Activated naive CD8-positive, alpha-beta T cell treated with anti-CD3 and anti-CD28 coated beads for 36 hours (primary cell): ENCODE measurements at regions not wholly inside any gene's neighbourhood (a gene's known extent, or its start where the extent isn't known, plus 50 kb on each side); places are given as distances from the start of the nearest gene placed in this dataset.

ENCODE experiments used
- DNase-seq: peaks from one replicate; pipeline ENCODE4 v3.0.0; 2021
- H3K27ac Mint-ChIP-seq: one replicate; pipeline ENCODE4 v1.8.0; 2022; ENCODE audit warnings: mild to moderate bottlenecking, moderate library complexity, mixed read lengths
- H3K27me3 Mint-ChIP-seq: one replicate; pipeline ENCODE4 v1.8.0; 2022; ENCODE audit warnings: mild to moderate bottlenecking, mixed read lengths
- H3K36me3 Mint-ChIP-seq: one replicate; pipeline ENCODE4 v1.8.0; 2021; ENCODE audit warnings: mild to moderate bottlenecking, mixed read lengths
- H3K4me1 Mint-ChIP-seq: one replicate; pipeline ENCODE4 v1.8.0; 2021; ENCODE audit warnings: mixed read lengths
- H3K4me3 Mint-ChIP-seq: one replicate; pipeline ENCODE4 v1.8.0; 2022; ENCODE audit warnings: mild to moderate bottlenecking, moderate library complexity, mixed read lengths
- H3K9me3 Mint-ChIP-seq: one replicate; pipeline ENCODE4 v1.8.0; 2022; ENCODE audit warnings: mixed read lengths

GRCh38 chr2:18136881-18137475, 258.5 kb downstream of the KCNS3 start:
- Mint-ChIP-seq H3K27me3 (no peaks in the 10 kb centered on the region), H3K27ac (no peak overlapping the region), H3K4me1 (peaks cover 5% of the 10 kb centered on the region), H3K9me3 (peaks cover 4% of the 10 kb centered on the region), H3K4me3 (no peak overlapping the region), H3K36me3 (no peaks in the 10 kb centered on the region)
- no peak for DNase-seq

DNA sequence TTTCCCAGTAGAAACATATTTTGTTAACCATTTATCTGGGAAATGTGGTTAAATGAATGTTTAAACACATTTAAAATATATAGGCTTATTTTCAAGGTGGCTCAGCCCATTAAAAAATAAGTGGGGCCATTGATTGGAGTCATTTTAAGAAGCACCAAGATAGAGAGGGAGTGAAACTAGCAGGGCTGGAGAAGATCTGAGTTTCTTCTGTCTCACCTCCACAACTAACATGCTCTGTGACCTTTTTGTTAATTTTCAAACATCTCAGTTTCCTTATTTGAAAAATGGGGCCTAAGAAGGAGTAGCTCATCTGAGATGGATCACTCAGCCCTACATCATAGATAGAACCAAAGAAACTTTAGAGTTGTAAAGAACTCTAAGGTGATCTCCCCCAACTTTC, 254.8 kb downstream of the KCNS3 start:
- Mint-ChIP-seq H3K9me3 (no peaks in the 10 kb centered on the region), H3K36me3 (no peaks in the 10 kb centered on the region), H3K27ac (no peak overlapping the region), H3K4me1 (peaks cover 5% of the 10 kb centered on the region), H3K4me3 (no peak overlapping the region), H3K27me3 (no peaks in the 10 kb centered on the region)
- DNase-seq: no peak

DNA sequence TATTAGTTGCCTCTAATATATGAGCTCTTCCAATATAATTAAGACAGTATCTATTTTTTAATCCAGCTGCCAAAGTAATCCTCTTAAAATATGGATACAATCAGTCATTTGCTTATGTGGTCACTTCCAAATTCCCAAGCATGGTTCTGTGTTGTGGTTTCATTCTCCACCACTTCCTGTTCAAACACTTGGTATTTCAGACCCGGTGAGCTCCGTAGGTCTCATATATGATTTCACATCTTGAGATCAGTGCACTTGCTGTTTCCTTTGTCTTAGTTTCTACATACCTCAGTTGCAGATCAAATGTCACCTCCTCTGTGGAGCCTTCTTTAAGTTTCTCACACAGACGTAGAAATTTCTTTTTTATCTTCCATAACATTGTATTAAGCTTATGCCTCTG, 254.2 kb downstream of the KCNS3 start:
- Mint-ChIP-seq H3K4me1 (peaks cover 5% of the 10 kb centered on the region), H3K27ac (no peak overlapping the region), H3K4me3 (no peak overlapping the region), H3K36me3 (no peaks in the 10 kb centered on the region), H3K9me3 (no peaks in the 10 kb centered on the region), H3K27me3 (no peaks in the 10 kb centered on the region)
- no peak for DNase-seq

GRCh38 chr2:18131761-18132160, 253.3 kb downstream of the KCNS3 start:
- Mint-ChIP-seq H3K4me1 (peaks cover 5% of the 10 kb centered on the region), H3K9me3 (no peaks in the 10 kb centered on the region), H3K27me3 (no peaks in the 10 kb centered on the region), H3K27ac (no peak overlapping the region), H3K36me3 (no peaks in the 10 kb centered on the region), H3K4me3 (no peak overlapping the region)
- DNase-seq: no peak

DNA sequence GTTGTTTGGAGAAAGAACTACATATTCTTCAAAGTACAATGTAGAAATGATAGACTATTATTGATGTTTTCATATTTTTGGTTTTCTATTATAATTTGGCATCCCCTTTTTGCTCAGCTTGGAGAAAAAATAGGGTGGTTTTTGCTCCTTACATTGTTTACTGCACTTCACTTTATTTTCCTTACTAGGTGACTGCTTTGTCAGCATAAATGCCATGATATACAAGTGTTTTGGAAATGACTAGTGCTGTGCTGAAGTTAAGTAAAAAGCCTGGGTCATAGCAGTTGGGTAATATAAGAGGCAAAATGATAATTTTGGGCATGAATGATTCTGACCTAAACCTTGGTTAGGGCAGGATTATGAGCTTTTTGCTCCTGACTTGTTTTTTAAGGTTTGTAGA, 250.9 kb downstream of the KCNS3 start:
- H3K27me3 Mint-ChIP-seq: peaks cover 4% of the 10 kb centered on the region
- H3K4me3 Mint-ChIP-seq: no peak overlapping the region
- no peak overlapping the region for H3K27ac Mint-ChIP-seq
- no peak for DNase-seq
- H3K4me1 Mint-ChIP-seq: peaks cover 5% of the 10 kb centered on the region
- no peaks in the 10 kb centered on the region for H3K36me3 Mint-ChIP-seq
- H3K9me3 Mint-ChIP-seq: no peaks in the 10 kb centered on the region

- Mint-ChIP-seq H3K9me3 (no peaks in the 10 kb centered on the region), H3K36me3 (no peaks in the 10 kb centered on the region), H3K27ac (no peak overlapping the region), H3K4me1 (no peaks in the 10 kb centered on the region), H3K4me3 (no peak overlapping the region), H3K27me3 (peaks cover 9% of the 10 kb centered on the region)
- no peak for DNase-seq
These were observed 246.8 kb downstream of the KCNS3 start for GRCh38 chr2:18125303-18125702.

GRCh38 chr2:18124116-18124835, 245.8 kb downstream of the KCNS3 start:
- Mint-ChIP-seq H3K9me3 (no peaks in the 10 kb centered on the region), H3K27me3 (peaks cover 9% of the 10 kb centered on the region), H3K27ac (no peak overlapping the region), H3K4me3 (no peak overlapping the region), H3K36me3 (no peaks in the 10 kb centered on the region), H3K4me1 (no peaks in the 10 kb centered on the region)
- no peak for DNase-seq

DNA sequence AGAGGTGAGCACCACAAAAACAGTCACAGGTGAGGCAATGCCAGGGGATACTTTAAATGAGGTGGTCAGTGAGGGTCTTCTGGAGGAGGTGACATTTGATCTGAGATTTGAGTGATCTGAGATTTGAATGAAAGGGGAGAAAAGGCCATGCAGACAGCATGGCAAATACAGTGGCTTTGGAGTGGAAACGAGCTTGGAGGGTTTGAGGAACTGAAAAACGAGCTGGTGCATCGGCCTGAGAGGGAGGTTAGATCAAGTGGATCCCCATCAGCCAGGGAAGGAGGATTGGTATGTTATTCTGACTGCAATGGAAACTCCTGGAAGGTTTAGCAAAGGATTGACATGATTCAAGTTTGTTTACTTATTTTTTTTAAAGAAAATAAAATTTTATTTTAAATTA, 245.1 kb downstream of the KCNS3 start:
- no peaks in the 10 kb centered on the region for H3K9me3 Mint-ChIP-seq
- DNase-seq: no peak
- H3K4me1 Mint-ChIP-seq: no peaks in the 10 kb centered on the region
- H3K27me3 Mint-ChIP-seq: peaks cover 9% of the 10 kb centered on the region
- no peak overlapping the region for H3K27ac Mint-ChIP-seq
- no peaks in the 10 kb centered on the region for H3K36me3 Mint-ChIP-seq
- H3K4me3 Mint-ChIP-seq: no peak overlapping the region

DNA sequence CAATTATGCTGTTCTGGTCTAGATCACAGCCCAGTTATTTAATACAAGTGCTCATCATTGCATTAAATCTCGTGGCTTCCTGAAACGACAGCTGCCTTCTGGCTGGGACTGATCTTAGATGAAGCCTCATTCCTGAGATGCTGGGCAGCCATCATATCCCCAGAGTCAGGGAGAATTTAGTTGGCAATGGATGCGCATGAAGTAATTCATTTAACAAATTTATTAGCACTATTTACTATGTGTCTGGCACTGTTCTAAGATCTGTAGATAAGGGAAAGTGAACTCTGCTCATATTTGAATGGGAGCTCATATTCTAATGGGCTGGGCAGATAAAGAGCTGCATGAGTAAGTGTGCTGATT, 244.7 kb downstream of the KCNS3 start:
- Mint-ChIP-seq H3K36me3 (no peaks in the 10 kb centered on the region), H3K27ac (no peak overlapping the region), H3K4me3 (no peak overlapping the region), H3K4me1 (no peaks in the 10 kb centered on the region), H3K9me3 (no peaks in the 10 kb centered on the region), H3K27me3 (peaks cover 9% of the 10 kb centered on the region)
- DNase-seq: no peak

GRCh38 chr2:18122544-18123210, 244.2 kb downstream of the KCNS3 start:
- Mint-ChIP-seq H3K27ac (no peak overlapping the region), H3K36me3 (no peaks in the 10 kb centered on the region), H3K4me3 (no peak overlapping the region), H3K9me3 (no peaks in the 10 kb centered on the region), H3K4me1 (no peaks in the 10 kb centered on the region), H3K27me3 (peaks cover 9% of the 10 kb centered on the region)
- DNase-seq: no peak

DNA sequence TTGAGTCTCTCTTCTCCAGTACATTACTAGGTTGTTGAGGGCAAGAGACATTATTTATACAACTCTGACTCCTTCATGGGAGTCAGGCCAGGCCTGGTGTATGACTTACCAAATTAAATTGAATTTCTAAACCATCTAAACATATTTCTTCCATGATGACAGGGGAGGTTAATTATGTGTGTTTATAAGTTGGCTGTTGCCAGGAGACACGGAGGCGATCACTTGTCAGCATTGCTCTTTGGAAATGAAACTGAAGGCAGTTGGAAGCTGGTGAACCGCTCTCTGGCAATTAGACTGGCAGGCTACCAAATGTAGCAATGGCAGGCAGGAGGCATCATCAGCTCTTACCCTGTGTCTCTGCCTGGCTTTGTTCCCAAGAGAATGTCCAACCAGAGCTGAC, 241.4 kb downstream of the KCNS3 start:
- H3K4me3 Mint-ChIP-seq: no peak overlapping the region
- no peak for DNase-seq
- no peaks in the 10 kb centered on the region for H3K9me3 Mint-ChIP-seq
- H3K27me3 Mint-ChIP-seq: peaks cover 4% of the 10 kb centered on the region
- no peaks in the 10 kb centered on the region for H3K36me3 Mint-ChIP-seq
- H3K27ac Mint-ChIP-seq: no peak overlapping the region
- H3K4me1 Mint-ChIP-seq: no peaks in the 10 kb centered on the region

DNA sequence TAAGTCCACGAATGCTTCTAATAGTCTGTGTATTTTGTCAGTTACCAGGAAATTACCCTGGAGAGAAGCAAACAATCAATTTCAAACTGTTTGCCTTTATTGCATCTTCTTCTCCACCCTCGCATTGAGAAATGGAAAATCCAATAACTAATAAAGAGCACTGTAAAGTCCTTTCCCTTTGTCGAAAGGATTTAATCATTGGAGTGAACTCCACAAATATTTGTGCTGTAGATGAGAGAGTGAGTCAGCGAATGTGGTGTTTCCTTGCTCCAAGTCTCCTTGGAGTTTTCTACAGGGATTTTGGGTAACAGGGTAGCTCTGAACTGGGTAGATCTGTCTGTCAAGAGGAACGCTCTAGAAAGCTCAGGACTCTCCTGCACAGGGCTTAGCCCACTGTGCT, 240.2 kb downstream of the KCNS3 start:
- H3K36me3 Mint-ChIP-seq: no peaks in the 10 kb centered on the region
- DNase-seq: no peak
- no peak overlapping the region for H3K4me3 Mint-ChIP-seq
- H3K27ac Mint-ChIP-seq: no peak overlapping the region
- peaks cover 4% of the 10 kb centered on the region for H3K27me3 Mint-ChIP-seq
- H3K4me1 Mint-ChIP-seq: no peaks in the 10 kb centered on the region
- H3K9me3 Mint-ChIP-seq: no peaks in the 10 kb centered on the region

DNA sequence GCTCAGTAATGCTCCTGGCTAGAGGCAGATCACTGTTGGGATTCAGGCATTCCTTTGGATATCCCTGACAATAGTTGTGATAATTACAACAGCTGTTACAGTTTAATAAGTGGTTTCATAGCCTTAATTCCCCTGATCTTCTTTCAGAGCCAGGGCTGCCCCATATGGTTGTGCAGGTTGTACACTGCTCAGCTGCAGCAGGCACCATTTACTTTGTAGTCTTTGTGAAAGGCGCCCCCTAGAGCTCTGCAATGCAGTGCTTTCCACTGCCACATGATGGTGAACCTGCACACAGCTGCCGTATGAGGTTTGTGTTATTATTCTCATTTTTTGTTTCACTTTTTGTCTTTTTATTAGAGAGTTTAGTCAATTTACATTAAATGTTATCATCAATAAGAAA, 239.1 kb downstream of the KCNS3 start:
- Mint-ChIP-seq H3K4me1 (no peaks in the 10 kb centered on the region), H3K27me3 (no peaks in the 10 kb centered on the region), H3K27ac (no peak overlapping the region), H3K9me3 (no peaks in the 10 kb centered on the region), H3K36me3 (no peaks in the 10 kb centered on the region), H3K4me3 (no peak overlapping the region)
- no peak for DNase-seq

- Mint-ChIP-seq H3K27ac (no peak overlapping the region), H3K4me3 (no peak overlapping the region), H3K9me3 (no peaks in the 10 kb centered on the region), H3K36me3 (no peaks in the 10 kb centered on the region), H3K27me3 (peaks cover 9% of the 10 kb centered on the region), H3K4me1 (no peaks in the 10 kb centered on the region)
- no peak for DNase-seq
These were observed 231.8 kb downstream of the KCNS3 start for GRCh38 chr2:18110222-18110621.

DNA sequence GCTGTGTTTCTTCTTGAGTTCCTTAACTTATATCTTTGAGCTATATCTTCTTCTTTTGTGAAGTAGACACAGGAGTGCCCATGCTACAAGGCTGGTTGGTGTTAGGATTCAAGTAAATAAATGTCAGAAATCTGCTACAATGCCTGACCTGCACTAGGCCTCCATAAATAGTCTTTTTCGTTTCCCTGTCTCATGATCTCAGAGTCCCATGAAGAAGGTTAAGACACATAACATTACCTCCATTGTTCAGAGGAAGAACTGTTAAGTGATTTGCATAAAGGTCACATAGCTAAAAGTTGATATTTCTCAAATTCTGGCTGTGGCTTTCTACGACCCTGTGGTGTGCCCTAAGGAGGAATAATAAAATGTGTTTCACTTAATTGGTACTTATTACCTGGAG, 228.4 kb downstream of the KCNS3 start:
- no peak for DNase-seq
- Mint-ChIP-seq H3K36me3 (no peaks in the 10 kb centered on the region), H3K4me1 (no peaks in the 10 kb centered on the region), H3K27ac (no peak overlapping the region), H3K4me3 (no peak overlapping the region), H3K27me3 (peaks cover 9% of the 10 kb centered on the region), H3K9me3 (no peaks in the 10 kb centered on the region)

DNA sequence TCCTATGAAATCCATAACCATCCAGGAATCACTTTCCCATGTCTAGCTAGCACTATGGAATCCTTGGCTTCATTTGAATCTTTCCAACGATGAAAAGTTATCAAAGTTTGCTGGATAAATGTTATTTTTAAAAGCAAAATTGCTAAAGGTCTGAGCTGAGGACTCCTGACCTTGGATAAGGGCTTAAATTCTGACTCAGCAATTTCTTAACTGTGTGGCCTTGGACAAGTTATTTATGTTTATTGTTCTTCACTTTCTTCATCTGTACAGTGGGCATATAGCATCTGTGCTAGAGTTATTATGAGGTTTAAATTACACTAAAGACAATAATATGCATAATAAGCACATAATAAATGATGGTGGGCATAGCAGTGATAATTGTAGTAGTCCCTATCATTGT, 227.5 kb downstream of the KCNS3 start:
- H3K27ac Mint-ChIP-seq: no peak overlapping the region
- H3K4me3 Mint-ChIP-seq: no peak overlapping the region
- no peaks in the 10 kb centered on the region for H3K4me1 Mint-ChIP-seq
- H3K9me3 Mint-ChIP-seq: no peaks in the 10 kb centered on the region
- no peaks in the 10 kb centered on the region for H3K36me3 Mint-ChIP-seq
- peaks cover 9% of the 10 kb centered on the region for H3K27me3 Mint-ChIP-seq
- DNase-seq: no peak
